ENCODE measurements at regions not wholly inside any gene's neighbourhood (a gene's known extent, or its start where the extent isn't known, plus 50 kb on each side); places are given as distances from the start of the nearest gene placed in this dataset.
A peak's percentile ranks its signal among the peaks of the same experiment; 100 is the strongest.

DNA sequence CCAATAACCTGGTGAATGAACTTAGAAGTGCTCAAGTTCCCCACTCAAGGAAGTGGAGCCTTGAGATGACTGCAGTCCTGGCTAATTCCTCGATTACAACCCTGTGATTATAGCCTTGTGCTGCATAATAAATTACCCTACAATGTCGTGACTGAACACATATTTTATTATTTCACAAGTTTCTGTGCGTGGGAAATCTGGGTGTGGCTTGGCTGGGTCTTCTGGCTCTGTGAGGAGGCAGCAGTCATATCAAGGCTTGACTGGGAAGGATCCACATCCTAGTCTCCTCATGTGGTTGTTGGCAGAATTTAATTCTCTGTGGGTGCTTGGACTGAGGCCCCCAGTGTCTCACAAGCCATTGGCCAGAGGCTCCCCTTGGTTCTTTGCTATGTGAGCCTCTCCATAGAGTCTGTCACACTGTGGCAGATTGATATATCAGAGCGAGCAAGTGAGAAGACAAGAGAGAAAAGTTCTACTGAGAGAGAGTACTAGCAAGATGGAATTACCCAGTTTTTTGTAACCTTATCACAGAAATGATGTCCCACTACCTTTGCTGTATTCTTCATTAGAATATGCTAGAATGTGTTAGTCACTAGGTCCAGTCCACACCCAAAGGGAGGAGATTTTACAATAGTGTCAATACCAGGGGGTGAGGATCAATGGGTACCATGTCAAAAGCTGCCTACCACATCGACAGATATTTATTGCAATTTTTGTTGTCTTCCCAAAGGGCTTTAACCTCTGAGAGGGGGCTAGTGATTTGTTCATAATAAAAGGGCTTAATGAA is 102.8 kb upstream of the TBC1D5 start:
- peaks cover 7% of the 10 kb centered on the region for H3K27me3 ChIP-seq (ENCODE audit: low read depth)
- intact Hi-C loops (cut with micrococcal nuclease), result no loop called here
- DNase-seq, result no peak

DNA sequence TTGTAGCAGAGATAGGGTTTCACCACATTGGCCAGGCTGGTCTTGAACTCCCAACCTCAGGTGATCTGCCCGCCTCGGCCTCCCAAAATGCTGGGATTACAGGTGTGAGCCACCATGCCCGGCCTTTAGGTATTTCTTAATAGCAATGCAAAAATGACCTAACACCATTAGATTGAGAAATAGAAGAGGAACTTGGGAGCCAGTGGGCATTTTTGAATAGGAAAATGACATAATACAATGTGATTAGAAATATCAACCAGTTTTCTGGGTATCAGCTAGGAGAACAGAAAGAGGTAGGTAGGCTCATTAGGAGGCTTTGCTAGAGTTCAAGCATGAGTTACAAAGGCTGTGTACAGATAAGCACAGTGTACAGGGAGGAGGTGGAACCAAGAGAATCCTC is 101.8 kb upstream of the TBC1D5 start:
- H3K36me3 ChIP-seq, result no peaks in the 10 kb centered on the region
- intact Hi-C loops (cut with micrococcal nuclease), result loop anchor here (5.0 kb wide), 2 partner anchors 412 to 587 kb away; no protein-coding TSS in a partner anchor
- DNase-seq, result no peak
- TF ChIP-seq, protein P1, sequence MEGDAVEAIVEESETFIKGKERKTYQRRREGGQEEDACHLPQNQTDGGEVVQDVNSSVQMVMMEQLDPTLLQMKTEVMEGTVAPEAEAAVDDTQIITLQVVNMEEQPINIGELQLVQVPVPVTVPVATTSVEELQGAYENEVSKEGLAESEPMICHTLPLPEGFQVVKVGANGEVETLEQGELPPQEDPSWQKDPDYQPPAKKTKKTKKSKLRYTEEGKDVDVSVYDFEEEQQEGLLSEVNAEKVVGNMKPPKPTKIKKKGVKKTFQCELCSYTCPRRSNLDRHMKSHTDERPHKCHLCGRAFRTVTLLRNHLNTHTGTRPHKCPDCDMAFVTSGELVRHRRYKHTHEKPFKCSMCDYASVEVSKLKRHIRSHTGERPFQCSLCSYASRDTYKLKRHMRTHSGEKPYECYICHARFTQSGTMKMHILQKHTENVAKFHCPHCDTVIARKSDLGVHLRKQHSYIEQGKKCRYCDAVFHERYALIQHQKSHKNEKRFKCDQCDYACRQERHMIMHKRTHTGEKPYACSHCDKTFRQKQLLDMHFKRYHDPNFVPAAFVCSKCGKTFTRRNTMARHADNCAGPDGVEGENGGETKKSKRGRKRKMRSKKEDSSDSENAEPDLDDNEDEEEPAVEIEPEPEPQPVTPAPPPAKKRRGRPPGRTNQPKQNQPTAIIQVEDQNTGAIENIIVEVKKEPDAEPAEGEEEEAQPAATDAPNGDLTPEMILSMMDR (IDR thresholded peaks at IDR 0.05; ENCODE audit: borderline replicate concordance), result no peak
- H3K4me1 ChIP-seq, result no peaks in the 10 kb centered on the region
- H3K9me3 ChIP-seq (replicated peaks), result no peaks in the 10 kb centered on the region
- peaks cover 1% of the 10 kb centered on the region for H3K27me3 ChIP-seq (ENCODE audit: low read depth)
- H3K4me3 ChIP-seq, result no peak overlapping the region
- H3K27ac ChIP-seq (replicated peaks), result no peak overlapping the region

More for the DNA sequence above, 102.8 kb upstream of the TBC1D5 start:
- Histone ChIP-seq H3K27ac (replicated peaks) (no peak overlapping the region), H3K4me3 (no peak overlapping the region), H3K9me3 (replicated peaks) (no peaks in the 10 kb centered on the region), H3K36me3 (no peaks in the 10 kb centered on the region), H3K4me1 (no peaks in the 10 kb centered on the region)
- TF ChIP-seq, protein P1 (IDR thresholded peaks at IDR 0.05; ENCODE audit: borderline replicate concordance), result no peak

DNA sequence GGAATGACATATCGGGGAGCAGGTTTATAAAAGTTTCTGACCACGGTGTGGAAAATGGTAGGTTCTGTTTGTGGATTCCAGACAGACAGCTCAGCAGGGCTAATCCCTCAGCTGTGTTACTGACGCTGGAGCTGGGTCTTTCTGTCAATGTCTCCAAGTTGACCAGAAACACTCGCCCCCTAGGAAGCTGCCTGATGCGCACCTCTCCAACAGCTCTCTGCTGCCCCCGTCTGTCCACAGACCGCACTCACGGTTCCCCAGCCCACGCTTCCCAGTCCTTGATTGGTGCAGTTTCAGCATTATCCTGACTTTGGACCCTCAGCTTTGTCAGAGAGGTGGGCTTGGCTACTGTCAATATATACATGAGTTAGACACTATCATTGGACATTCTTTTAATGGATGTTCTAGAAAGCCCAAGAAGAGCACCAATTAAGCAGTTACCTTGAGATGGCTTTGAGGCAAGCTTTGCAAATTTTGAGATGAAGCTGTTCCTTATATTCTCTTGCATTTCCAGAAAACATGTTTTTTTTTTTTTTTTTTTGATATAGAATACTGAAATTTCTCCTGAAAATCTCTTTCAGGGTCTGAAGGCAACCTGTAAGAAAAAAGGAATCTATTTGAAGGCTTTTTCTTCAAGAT is 98.9 kb upstream of the TBC1D5 start:
- Histone ChIP-seq H3K27ac (replicated peaks) (no peak overlapping the region), H3K36me3 (no peaks in the 10 kb centered on the region), H3K27me3 (ENCODE audit: low read depth) (peaks cover 4% of the 10 kb centered on the region), H3K4me3 (no peak overlapping the region), H3K4me1 (no peaks in the 10 kb centered on the region), H3K9me3 (replicated peaks) (no peaks in the 10 kb centered on the region)
- peak; percentile 59 for DNase-seq
- intact Hi-C loops (cut with micrococcal nuclease), result loop anchor here (2.0 to 5.0 kb wide), 3 partner anchors 197 to 584 kb away; no protein-coding TSS in a partner anchor
- TF ChIP-seq, protein P1 (IDR thresholded peaks at IDR 0.05; ENCODE audit: borderline replicate concordance), result peak; percentile 97

DNA sequence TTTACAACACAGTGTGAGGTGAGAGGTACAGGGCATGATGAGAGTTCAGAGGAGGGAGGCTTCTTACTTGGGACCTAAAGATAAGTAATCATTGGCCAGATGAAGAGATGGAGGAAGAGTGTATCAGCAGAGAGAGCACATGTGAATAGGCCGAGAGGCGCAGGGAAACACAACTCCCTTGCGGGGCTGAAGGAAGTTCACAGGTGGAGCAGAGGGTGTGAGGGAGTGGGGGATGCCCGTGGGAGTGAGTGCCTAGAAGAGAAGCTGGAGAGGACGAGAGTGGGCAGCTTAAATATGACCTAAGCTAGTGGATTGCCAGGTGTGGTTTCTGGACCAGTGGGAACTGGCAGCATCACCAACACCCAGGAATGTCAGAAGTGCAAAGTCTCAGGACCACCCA is 98.2 kb upstream of the TBC1D5 start:
- Histone ChIP-seq H3K4me1 (no peaks in the 10 kb centered on the region), H3K9me3 (replicated peaks) (no peaks in the 10 kb centered on the region), H3K27ac (replicated peaks) (no peak overlapping the region), H3K36me3 (no peaks in the 10 kb centered on the region), H3K4me3 (no peak overlapping the region), H3K27me3 (ENCODE audit: low read depth) (peaks cover 4% of the 10 kb centered on the region)
- TF ChIP-seq, protein P1 (IDR thresholded peaks at IDR 0.05; ENCODE audit: borderline replicate concordance), result no peak
- intact Hi-C loops (cut with micrococcal nuclease), result loop anchor here (2.0 to 5.0 kb wide), 3 partner anchors 196 to 583 kb away; no protein-coding TSS in a partner anchor
- no peak for DNase-seq

DNA sequence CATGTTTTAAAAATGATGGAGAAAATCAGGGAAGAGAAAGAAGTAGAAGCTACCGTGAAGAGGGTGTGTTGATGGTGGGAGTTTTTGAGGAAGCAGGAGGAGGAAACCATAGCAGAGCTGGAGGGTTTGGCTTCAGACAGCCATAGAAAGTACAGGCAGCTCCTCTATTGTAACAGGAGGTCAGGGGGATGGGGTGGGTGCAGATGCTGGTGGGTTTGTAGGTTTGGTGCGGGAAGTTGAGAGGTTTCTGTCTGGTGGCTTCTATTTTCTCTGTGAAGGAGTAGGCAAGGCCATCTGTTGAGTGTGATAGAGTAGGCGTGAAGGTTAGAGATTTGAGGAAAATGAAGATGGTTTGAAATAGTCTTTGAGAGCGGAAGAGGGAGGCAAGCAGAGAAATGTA is 97.7 kb upstream of the TBC1D5 start:
- DNase-seq, result no peak
- H3K27me3 ChIP-seq (ENCODE audit: low read depth), result peaks cover 4% of the 10 kb centered on the region
- intact Hi-C loops (cut with micrococcal nuclease), result loop anchor here (2.0 to 5.0 kb wide), 3 partner anchors 195 to 583 kb away; no protein-coding TSS in a partner anchor
- no peak overlapping the region for H3K4me3 ChIP-seq
- TF ChIP-seq, protein P1 (IDR thresholded peaks at IDR 0.05; ENCODE audit: borderline replicate concordance), result no peak
- H3K27ac ChIP-seq (replicated peaks), result no peak overlapping the region
- H3K9me3 ChIP-seq (replicated peaks), result no peaks in the 10 kb centered on the region
- H3K36me3 ChIP-seq, result no peaks in the 10 kb centered on the region
- H3K4me1 ChIP-seq, result no peaks in the 10 kb centered on the region
